Neural cell (in vitro differentiated cells): ENCODE measurements at regions not wholly inside any gene's neighbourhood (a gene's known extent, or its start where the extent isn't known, plus 50 kb on each side); places are given as distances from the start of the nearest gene placed in this dataset.

Experiments
- H2AFZ ChIP-seq: fragments of 200-600, 300-800 bp; sonication (generic), shearing (Covaris generic); 2 replicates; pipeline ENCODE4 v1.6.0; 2014; ENCODE audit warnings: low read depth, mild to moderate bottlenecking, antibody characterized with exemption, low read length, moderate library complexity
- H3F3A ChIP-seq: fragments of 200-600 bp; shearing (Covaris generic); 2 replicates; pipeline ENCODE4 v1.6.1; 2016; ENCODE audit warnings: mild to moderate bottlenecking, moderate library complexity, mixed read lengths, antibody characterized with exemption, low read length; ENCODE audit not compliant: insufficient read depth, poor library complexity, severe bottlenecking
- H3K27ac ChIP-seq: fragments of 200-600, 300-800 bp; sonication (generic), shearing (Covaris generic); 2 replicates; pipeline ENCODE4 v1.5.1; 2014; ENCODE audit warnings: mild to moderate bottlenecking, low read length, moderate library complexity
- H3K27me3 ChIP-seq: fragments of 300-800, 200-600 bp; sonication (generic), shearing (Covaris generic); 2 replicates; pipeline ENCODE4 v1.6.0; 2014; ENCODE audit warnings: mild to moderate bottlenecking, low read depth, low read length, moderate library complexity; ENCODE audit not compliant: insufficient read depth
- H3K36me3 ChIP-seq: fragments of 300-800, 200-600 bp; sonication (generic), shearing (Covaris generic); 2 replicates; pipeline ENCODE4 v1.5.1; 2014; ENCODE audit warnings: mild to moderate bottlenecking, antibody characterized with exemption, low read length, moderate library complexity; ENCODE audit not compliant: insufficient read depth
- H3K4me2 ChIP-seq: fragments of 300-800, 200-600 bp; sonication (generic), shearing (Covaris generic); 2 replicates; pipeline ENCODE4 v1.6.0; 2014; ENCODE audit warnings: mild to moderate bottlenecking, low read length
- H3K4me3 ChIP-seq: fragments of 300-800, 200-600 bp; sonication (generic), shearing (Covaris generic); 2 replicates; pipeline ENCODE4 v1.5.1; 2014; ENCODE audit warnings: mild to moderate bottlenecking, low read length, moderate library complexity
- H3K79me2 ChIP-seq: fragments of 200-600 bp; shearing (Covaris generic); replicated peaks from 2 replicates; pipeline ENCODE4 v1.6.0; 2014; ENCODE audit warnings: mild to moderate bottlenecking, low read length, moderate library complexity; ENCODE audit not compliant: insufficient read depth
- H3K9ac ChIP-seq: fragments of 300-800, 200-600 bp; sonication (generic), shearing (Covaris generic); 2 replicates; pipeline ENCODE4 v1.6.1; 2016; ENCODE audit warnings: mild to moderate bottlenecking, low read length, mixed read lengths
- H3K9me2 ChIP-seq: fragments of 200-600 bp; shearing (Covaris generic); 2 replicates; pipeline ENCODE4 v1.6.1; 2016; ENCODE audit warnings: mild to moderate bottlenecking, low read length, mixed read lengths; ENCODE audit not compliant: insufficient read depth
- H3K9me3 ChIP-seq: fragments of 200-600, 300-800 bp; sonication (generic), shearing (Covaris generic); 2 replicates; pipeline ENCODE4 v1.6.1; 2016; ENCODE audit warnings: mild to moderate bottlenecking, mixed run types, low read length, moderate library complexity, mixed read lengths
- H4K20me1 ChIP-seq: fragments of 200-600 bp; shearing (Covaris generic); 2 replicates; pipeline ENCODE4 v1.6.1; 2016; ENCODE audit warnings: mild to moderate bottlenecking, mixed run types; ENCODE audit not compliant: insufficient read depth
- CTCF ChIP-seq: fragments of 450-650 bp; IDR thresholded peaks from 2 replicates; pipeline ENCODE4 v1.5.1; 2014; ENCODE audit warnings: antibody characterized with exemption, mild to moderate bottlenecking, moderate library complexity; ENCODE audit not compliant: poor library complexity, severe bottlenecking
- EP300 ChIP-seq: fragments of 450-650 bp; conservative IDR thresholded peaks from 2 replicates; pipeline ENCODE4 v1.6.1; 2014; ENCODE audit warnings: antibody characterized with exemption, mild to moderate bottlenecking, moderate library complexity; ENCODE audit not compliant: poor library complexity, severe bottlenecking
- EZH2 ChIP-seq: fragments of 200-600, 300-800 bp; shearing (Covaris generic), sonication (generic); IDR thresholded peaks from 2 replicates; pipeline ENCODE4 v1.6.1; 2014; ENCODE audit warnings: antibody characterized with exemption, low read length, borderline replicate concordance, mild to moderate bottlenecking; ENCODE audit not compliant: insufficient read depth, poor library complexity, severe bottlenecking
- MXI1 ChIP-seq: fragments of 450-650 bp; conservative IDR thresholded peaks from 2 replicates; pipeline ENCODE4 v1.6.1; 2014; ENCODE audit warnings: antibody characterized with exemption, mild to moderate bottlenecking; ENCODE audit not compliant: poor library complexity, severe bottlenecking
- POLR2AphosphoS5 ChIP-seq: IDR thresholded peaks from 2 replicates; pipeline ENCODE4 v1.6.1; 2012
- RAD21 ChIP-seq: fragments of 450-650 bp; conservative IDR thresholded peaks from 2 replicates; pipeline ENCODE4 v1.6.1; 2014; ENCODE audit warnings: antibody characterized with exemption, mild to moderate bottlenecking, moderate library complexity
- REST ChIP-seq: IDR thresholded peaks from 2 replicates; pipeline ENCODE4 v1.6.1; 2012; ENCODE audit warnings: borderline replicate concordance
- SMC3 ChIP-seq: fragments of 450-650 bp; conservative IDR thresholded peaks from 2 replicates; pipeline ENCODE4 v1.6.1; 2014; ENCODE audit warnings: antibody characterized with exemption, mild to moderate bottlenecking, moderate library complexity; ENCODE audit not compliant: poor library complexity
- TAF1 ChIP-seq: IDR thresholded peaks from 2 replicates; pipeline ENCODE4 v1.6.1; 2012; ENCODE audit warnings: low read depth

- Histone ChIP-seq H3K27ac (no peak overlapping the region), H3K4me3 (no peak overlapping the region), H3K9me3 (no peaks in the 10 kb centered on the region), H3K36me3 (no peaks in the 10 kb centered on the region), H3K4me2 (no peak overlapping the region), H4K20me1 (no peaks in the 10 kb centered on the region), H3K27me3 (no peaks in the 10 kb centered on the region), H3K79me2 (no peaks in the 10 kb centered on the region), H3K9ac (no peak overlapping the region), H2AFZ (no peak overlapping the region), H3K9me2 (no peaks in the 10 kb centered on the region), H3F3A (no peaks in the 10 kb centered on the region)
- no peak for TF ChIP-seq MXI1
- no peak for TF ChIP-seq POLR2AphosphoS5
- TF ChIP-seq TAF1 = no peak
- no peak for TF ChIP-seq REST
- TF ChIP-seq CTCF = no peak
- TF ChIP-seq EP300 = no peak
- TF ChIP-seq RAD21 = no peak
- TF ChIP-seq SMC3 = no peak
- no peak for TF ChIP-seq EZH2
These were observed 186.9 kb upstream of the PAPPA start for GRCh38 chr9:115966660-115967059.

- no peak overlapping the region for H3K27ac ChIP-seq
- H2AFZ ChIP-seq = no peak overlapping the region
- H3F3A ChIP-seq = no peaks in the 10 kb centered on the region
- H3K9me2 ChIP-seq = no peaks in the 10 kb centered on the region
- no peak overlapping the region for H3K4me2 ChIP-seq
- no peak overlapping the region for H3K9ac ChIP-seq
- no peaks in the 10 kb centered on the region for H4K20me1 ChIP-seq
- no peaks in the 10 kb centered on the region for H3K36me3 ChIP-seq
- no peaks in the 10 kb centered on the region for H3K9me3 ChIP-seq
- TF ChIP-seq SMC3 (no peak), EP300 (no peak), MXI1 (no peak), TAF1 (no peak), POLR2AphosphoS5 (no peak), RAD21 (no peak), REST (no peak), EZH2 (no peak)
- H3K4me3 ChIP-seq = no peak overlapping the region
- H3K27me3 ChIP-seq = no peaks in the 10 kb centered on the region
- no peaks in the 10 kb centered on the region for H3K79me2 ChIP-seq
These were observed 184.5 kb upstream of the PAPPA start for GRCh38 chr9:115969096-115969495.
